Panc1 (cell line): ENCODE measurements at regions not wholly inside any gene's neighbourhood (a gene's known extent, or its start where the extent isn't known, plus 50 kb on each side); places are given as distances from the start of the nearest gene placed in this dataset.

Experiments
- ATAC-seq: fragments of 200-7000 bp; cut with Tn5 transposase; 2 replicates; pipeline ENCODE4 v1.9.1; 2020; ENCODE audit warnings: mild to moderate bottlenecking, moderate library complexity
- BruUV-seq: library from RNA; stranded (reverse); fragments of 400-500 nt; replicated peaks from 2 replicates; lab custom pipeline; 2021; lab: Mats Ljungman, UMichigan
- CTCF ChIA-PET: fragments of 300-600 bp; sonication (Branson Sonifier 250); formaldehyde crosslinking; loops from one replicate; lab custom pipeline; 2022; ENCODE audit warnings: antibody characterized with exemption; lab: Charles Lee
- POLR2A ChIA-PET: fragments of 300-600 bp; sonication (Branson Sonifier 250); formaldehyde crosslinking; loops from one replicate; lab custom pipeline; 2022; ENCODE audit warnings: antibody characterized with exemption; lab: Charles Lee
- DNase-seq: peaks from one replicate; pipeline ENCODE4 v3.0.0-alpha.2; 2010; ENCODE audit warnings: low read depth, low spot score
- H3K27ac ChIP-seq: 2 replicates; pipeline ENCODE4 v1.5.1; 2011; ENCODE audit warnings: mild to moderate bottlenecking, low read length, inconsistent platforms
- H3K27me3 ChIP-seq: fragments of 200-500 bp; sonication (Bioruptor generic); 2 replicates; pipeline ENCODE4 v1.6.0; 2014; ENCODE audit warnings: low read length, inconsistent platforms; ENCODE audit not compliant: control insufficient read depth, insufficient read depth
- H3K36me3 ChIP-seq: fragments of 200-500 bp; sonication (Bioruptor generic); 2 replicates; pipeline ENCODE4 v1.5.1; 2014; ENCODE audit warnings: inconsistent platforms, mild to moderate bottlenecking, low read length, moderate library complexity; ENCODE audit not compliant: control insufficient read depth, insufficient read depth
- H3K4me1 ChIP-seq: 2 replicates; pipeline ENCODE4 v1.5.1; 2011; ENCODE audit warnings: inconsistent platforms, mild to moderate bottlenecking, low read length, moderate library complexity; ENCODE audit not compliant: control insufficient read depth, insufficient read depth
- H3K4me3 ChIP-seq, 2 experiments: 2 replicates each; pipeline ENCODE4 v1.5.1; 2011 to 2012; ENCODE audit warnings: low read depth in 2 of 2, low read length in 2 of 2, mild to moderate bottlenecking in 2 of 2, inconsistent platforms in 1 of 2, moderate library complexity in 1 of 2
- H3K9me3 ChIP-seq: fragments of 200-500 bp; sonication (Bioruptor generic); 2 replicates; pipeline ENCODE4 v1.5.1; 2014; ENCODE audit warnings: low read depth, mild to moderate bottlenecking, inconsistent platforms, low read length, moderate library complexity; ENCODE audit not compliant: control insufficient read depth, insufficient read depth
- POLR2AphosphoS5 ChIP-seq: IDR thresholded peaks from 2 replicates; pipeline ENCODE4 v1.6.1; 2012; ENCODE audit warnings: mild to moderate bottlenecking, low read depth, low read length, moderate library complexity
- SIN3A ChIP-seq: IDR thresholded peaks from 2 replicates; pipeline ENCODE4 v1.6.1; 2012; ENCODE audit warnings: low read depth, mild to moderate bottlenecking, low read length, moderate library complexity, borderline replicate concordance; ENCODE audit not compliant: insufficient read depth
- TCF7L2 ChIP-seq: IDR thresholded peaks from 2 replicates; pipeline ENCODE4 v1.6.1; 2011; ENCODE audit warnings: mild to moderate bottlenecking, low read depth, low read length, inconsistent platforms
- in situ Hi-C: cut with HindIII; loops from 2 replicates; pipeline ENCODE4 v1.10.0; 2016; ENCODE audit warnings: low sequenced_read_pairs, low pct_unique_long_range_greater_than_20kb
- intact Hi-C: fragments of 100-400 bp; cut with micrococcal nuclease; formaldehyde crosslinking; loops from one replicate; pipeline ENCODE4 v1.10.0; 2022; ENCODE audit not compliant: unreplicated experiment
- TF ChIP-seq, protein P1 (sequence below), 2 experiments: IDR thresholded peaks; 2 replicates each; pipeline ENCODE4 v1.6.1; 2011 to 2012; ENCODE audit warnings: low read depth in 2 of 2, control low read depth in 1 of 2, low read length in 1 of 2, mild to moderate bottlenecking in 1 of 2, moderate library complexity in 1 of 2; ENCODE audit not compliant: insufficient read depth in 1 of 2
- TF ChIP-seq, protein P2 (sequence below): fragments of 450-650 bp; IDR thresholded peaks from 2 replicates; pipeline ENCODE4 v1.5.1; 2017; ENCODE audit warnings: mild to moderate bottlenecking

DNA sequence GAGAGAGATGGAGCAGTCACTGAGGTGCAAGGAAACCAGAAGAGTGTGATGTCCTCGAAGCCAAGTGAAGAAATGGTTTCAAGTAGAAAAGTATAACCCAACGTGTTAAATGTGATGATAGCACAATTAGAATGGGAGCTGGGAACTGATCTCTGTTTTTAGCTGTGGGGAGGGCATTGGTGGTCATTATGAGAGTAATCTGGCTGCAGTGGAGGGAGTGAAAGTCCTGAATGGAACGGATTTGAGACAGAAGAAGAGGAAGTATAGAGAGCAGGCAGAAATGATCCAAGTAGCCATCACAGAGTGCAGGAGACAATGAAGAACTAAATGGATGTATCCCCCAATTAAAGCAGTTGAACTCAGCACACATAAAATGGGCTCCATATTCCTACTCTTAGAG lies 235.3 kb downstream of the IGSF11 start:
- no peak overlapping the region for H3K4me3 ChIP-seq
- POLR2A ChIA-PET = no interaction called here
- H3K27me3 ChIP-seq = peaks cover 4% of the 10 kb centered on the region; the same call in 1 of the 2 replicates
- no peaks in the 10 kb centered on the region for H3K36me3 ChIP-seq
- in situ Hi-C loops = no loop called here
- no peak for DNase-seq
- no peak for TF ChIP-seq POLR2AphosphoS5
- TF ChIP-seq, protein P1, sequence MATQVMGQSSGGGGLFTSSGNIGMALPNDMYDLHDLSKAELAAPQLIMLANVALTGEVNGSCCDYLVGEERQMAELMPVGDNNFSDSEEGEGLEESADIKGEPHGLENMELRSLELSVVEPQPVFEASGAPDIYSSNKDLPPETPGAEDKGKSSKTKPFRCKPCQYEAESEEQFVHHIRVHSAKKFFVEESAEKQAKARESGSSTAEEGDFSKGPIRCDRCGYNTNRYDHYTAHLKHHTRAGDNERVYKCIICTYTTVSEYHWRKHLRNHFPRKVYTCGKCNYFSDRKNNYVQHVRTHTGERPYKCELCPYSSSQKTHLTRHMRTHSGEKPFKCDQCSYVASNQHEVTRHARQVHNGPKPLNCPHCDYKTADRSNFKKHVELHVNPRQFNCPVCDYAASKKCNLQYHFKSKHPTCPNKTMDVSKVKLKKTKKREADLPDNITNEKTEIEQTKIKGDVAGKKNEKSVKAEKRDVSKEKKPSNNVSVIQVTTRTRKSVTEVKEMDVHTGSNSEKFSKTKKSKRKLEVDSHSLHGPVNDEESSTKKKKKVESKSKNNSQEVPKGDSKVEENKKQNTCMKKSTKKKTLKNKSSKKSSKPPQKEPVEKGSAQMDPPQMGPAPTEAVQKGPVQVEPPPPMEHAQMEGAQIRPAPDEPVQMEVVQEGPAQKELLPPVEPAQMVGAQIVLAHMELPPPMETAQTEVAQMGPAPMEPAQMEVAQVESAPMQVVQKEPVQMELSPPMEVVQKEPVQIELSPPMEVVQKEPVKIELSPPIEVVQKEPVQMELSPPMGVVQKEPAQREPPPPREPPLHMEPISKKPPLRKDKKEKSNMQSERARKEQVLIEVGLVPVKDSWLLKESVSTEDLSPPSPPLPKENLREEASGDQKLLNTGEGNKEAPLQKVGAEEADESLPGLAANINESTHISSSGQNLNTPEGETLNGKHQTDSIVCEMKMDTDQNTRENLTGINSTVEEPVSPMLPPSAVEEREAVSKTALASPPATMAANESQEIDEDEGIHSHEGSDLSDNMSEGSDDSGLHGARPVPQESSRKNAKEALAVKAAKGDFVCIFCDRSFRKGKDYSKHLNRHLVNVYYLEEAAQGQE (IDR thresholded peaks at IDR 0.05; ENCODE audit: insufficient read depth in 1 of 2, low read depth in 2 of 2, low read length in 1 of 2) = no peak
- no peak for TF ChIP-seq TCF7L2
- no peak for TF ChIP-seq SIN3A
- TF ChIP-seq, protein P2, sequence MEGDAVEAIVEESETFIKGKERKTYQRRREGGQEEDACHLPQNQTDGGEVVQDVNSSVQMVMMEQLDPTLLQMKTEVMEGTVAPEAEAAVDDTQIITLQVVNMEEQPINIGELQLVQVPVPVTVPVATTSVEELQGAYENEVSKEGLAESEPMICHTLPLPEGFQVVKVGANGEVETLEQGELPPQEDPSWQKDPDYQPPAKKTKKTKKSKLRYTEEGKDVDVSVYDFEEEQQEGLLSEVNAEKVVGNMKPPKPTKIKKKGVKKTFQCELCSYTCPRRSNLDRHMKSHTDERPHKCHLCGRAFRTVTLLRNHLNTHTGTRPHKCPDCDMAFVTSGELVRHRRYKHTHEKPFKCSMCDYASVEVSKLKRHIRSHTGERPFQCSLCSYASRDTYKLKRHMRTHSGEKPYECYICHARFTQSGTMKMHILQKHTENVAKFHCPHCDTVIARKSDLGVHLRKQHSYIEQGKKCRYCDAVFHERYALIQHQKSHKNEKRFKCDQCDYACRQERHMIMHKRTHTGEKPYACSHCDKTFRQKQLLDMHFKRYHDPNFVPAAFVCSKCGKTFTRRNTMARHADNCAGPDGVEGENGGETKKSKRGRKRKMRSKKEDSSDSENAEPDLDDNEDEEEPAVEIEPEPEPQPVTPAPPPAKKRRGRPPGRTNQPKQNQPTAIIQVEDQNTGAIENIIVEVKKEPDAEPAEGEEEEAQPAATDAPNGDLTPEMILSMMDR = no peak
- CTCF ChIA-PET = no interaction called here
- ATAC-seq = no peak
- H3K4me1 ChIP-seq = no peaks in the 10 kb centered on the region
- no TSS peak for BruUV-seq
- intact Hi-C loops = no loop called here
- no peak overlapping the region for H3K27ac ChIP-seq
- H3K9me3 ChIP-seq = no peaks in the 10 kb centered on the region

DNA sequence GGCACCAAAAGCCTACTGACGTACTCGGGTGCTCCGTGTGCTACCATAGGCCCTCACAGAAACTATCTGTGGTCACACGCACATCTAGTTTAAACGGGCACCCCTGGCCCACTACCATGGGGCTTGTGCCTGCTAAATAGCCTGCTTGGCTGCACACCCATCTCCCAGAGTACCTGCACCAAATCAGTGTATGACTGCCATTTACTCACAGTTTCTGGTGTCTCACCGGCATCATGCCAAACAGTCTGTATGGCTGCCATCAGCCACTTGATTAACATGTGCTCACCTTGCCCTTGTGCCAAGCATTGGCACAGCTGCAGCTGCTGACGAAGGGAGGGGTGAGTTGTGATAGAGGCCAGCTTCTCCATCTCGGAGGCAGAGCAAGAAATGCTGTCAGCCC lies 232.7 kb downstream of the IGSF11 start:
- Histone ChIP-seq H3K4me3 (no peak overlapping the region), H3K27ac (no peak overlapping the region), H3K36me3 (no peaks in the 10 kb centered on the region), H3K9me3 (no peaks in the 10 kb centered on the region), H3K27me3 (peaks cover 4% of the 10 kb centered on the region; the same call in 1 of the 2 replicates), H3K4me1 (no peaks in the 10 kb centered on the region)
- ChIA-PET CTCF (no interaction called here), POLR2A (no interaction called here)
- TF ChIP-seq SIN3A = no peak
- TF ChIP-seq TCF7L2 = no peak
- DNase-seq (no peak), ATAC-seq (no peak)
- BruUV-seq = no TSS peak
- intact Hi-C loops = no loop called here
- in situ Hi-C loops = no loop called here

DNA sequence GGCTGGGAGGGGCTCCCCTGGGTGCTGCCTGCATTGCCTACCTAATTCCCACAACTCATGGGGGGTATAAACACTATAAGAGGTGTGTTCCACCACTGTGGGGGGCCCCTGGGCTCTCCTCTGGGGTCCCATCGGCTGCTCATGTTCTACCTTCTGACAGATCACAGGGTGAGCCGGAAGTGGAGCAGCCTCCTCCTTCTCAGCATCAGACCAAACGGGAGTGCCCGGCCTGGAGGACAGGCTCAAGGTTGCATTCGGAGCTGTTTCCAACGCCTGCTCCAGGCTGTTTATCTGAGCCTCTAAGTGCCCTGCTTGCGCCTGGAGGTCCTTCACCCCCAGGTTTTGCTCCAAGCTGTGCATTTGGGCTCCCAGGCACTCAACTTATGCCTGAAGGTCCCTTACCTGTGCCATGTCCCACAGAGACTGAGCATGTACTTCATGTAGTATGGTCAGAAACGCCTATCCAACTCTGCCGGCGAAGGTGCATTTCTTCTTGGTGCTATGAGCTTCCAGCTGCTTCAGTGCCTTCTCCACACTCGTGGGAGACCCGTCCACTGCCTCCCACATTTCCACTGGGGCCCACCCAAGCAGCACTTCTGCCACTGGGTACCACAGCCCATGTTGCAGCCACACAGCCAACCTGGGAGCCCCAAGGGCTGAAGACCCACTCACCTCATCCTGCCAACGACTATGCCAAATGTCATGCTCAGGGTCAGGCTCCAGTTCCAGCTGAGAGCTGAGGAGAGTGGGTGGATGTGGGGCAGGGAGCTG lies 232.1 kb downstream of the IGSF11 start:
- TF ChIP-seq, protein P1 (IDR thresholded peaks at IDR 0.05; ENCODE audit: insufficient read depth in 1 of 2, low read depth in 2 of 2, low read length in 1 of 2) = no peak
- no peak for TF ChIP-seq TCF7L2
- Histone ChIP-seq H3K36me3 (no peaks in the 10 kb centered on the region), H3K4me1 (no peaks in the 10 kb centered on the region), H3K9me3 (no peaks in the 10 kb centered on the region), H3K4me3 (no peak overlapping the region), H3K27ac (no peak overlapping the region), H3K27me3 (peaks cover 4% of the 10 kb centered on the region; the same call in 1 of the 2 replicates)
- intact Hi-C loops = no loop called here
- ATAC-seq (no peak), DNase-seq (no peak)
- in situ Hi-C loops = no loop called here
- BruUV-seq = no TSS peak
- POLR2A ChIA-PET = no interaction called here
- CTCF ChIA-PET = interaction anchor here (0.5 kb wide), 1 partner anchor 292 kb away, joined by 5 read pairs; no protein-coding TSS in a partner anchor
